K562 (cell line): ENCODE measurements at regions not wholly inside any gene's neighbourhood (a gene's known extent, or its start where the extent isn't known, plus 50 kb on each side); places are given as distances from the start of the nearest gene placed in this dataset.
A peak's percentile ranks its signal among the peaks of the same experiment; 100 is the strongest.

Source experiments
- ARID1B ChIP-seq: fragments of 450-650 bp; IDR thresholded peaks from 2 replicates; pipeline ENCODE4 v1.6.1; 2016; ENCODE audit warnings: antibody characterized with exemption, mild to moderate bottlenecking, inconsistent platforms
- CEBPB ChIP-seq: fragments of 450-650 bp; IDR thresholded peaks from 2 replicates; pipeline ENCODE4 v1.6.1; 2016; ENCODE audit warnings: missing genetic modification characterization, missing compliant biosample characterization
- CHD1 ChIP-seq: fragments of 200-600 bp; sonication (generic); IDR thresholded peaks from one replicate; pipeline ENCODE4 v1.6.1; 2012; ENCODE audit warnings: mild to moderate bottlenecking, moderate library complexity, low read length, inconsistent platforms
- EHMT2 ChIP-seq: fragments of 450-650 bp; IDR thresholded peaks from 2 replicates; pipeline ENCODE4 v1.6.1; 2018; ENCODE audit warnings: antibody characterized with exemption
- ETV5 ChIP-seq: sonication (generic); formaldehyde crosslinking; IDR thresholded peaks from 2 replicates; pipeline ENCODE4 v1.4.0; 2020; ENCODE audit warnings: low read depth, mild to moderate bottlenecking, missing genetic modification reagents
- EWSR1 ChIP-seq: fragments of 450-650 bp; IDR thresholded peaks from 2 replicates; pipeline ENCODE4 v1.6.1; 2018; ENCODE audit warnings: borderline replicate concordance, mild to moderate bottlenecking, low read depth, moderate library complexity; ENCODE audit not compliant: partially characterized antibody
- IRF9 ChIP-seq: fragments of 450-650 bp; IDR thresholded peaks from 2 replicates; pipeline ENCODE4 v1.6.1; 2016; ENCODE audit warnings: missing biosample characterization, missing genetic modification characterization
- NR3C1 ChIP-seq: sonication (generic); formaldehyde crosslinking; IDR thresholded peaks from 2 replicates; pipeline ENCODE4 v1.8.1; 2022; ENCODE audit warnings: missing genetic modification reagents
- SIN3A ChIP-seq, 2 experiments: fragments of 150-350 bp in 1 of 2; IDR thresholded peaks; 2 replicates each; pipeline ENCODE4 v1.6.1; 2011 to 2016; ENCODE audit warnings: borderline replicate concordance in 2 of 2, low read depth in 2 of 2, low read length in 2 of 2, mild to moderate bottlenecking in 2 of 2, moderate library complexity in 2 of 2; ENCODE audit not compliant: control insufficient read depth in 1 of 2
- SMAD3 ChIP-seq: fragments of 450-650 bp; formaldehyde crosslinking; conservative IDR thresholded peaks from 2 replicates; pipeline ENCODE4 v1.4.0; 2020; ENCODE audit warnings: mild to moderate bottlenecking
- SMARCA4 ChIP-seq: fragments of 450-650 bp; IDR thresholded peaks from 2 replicates; pipeline ENCODE4 v1.6.1; 2016
- SMARCB1 ChIP-seq: IDR thresholded peaks from 2 replicates; pipeline ENCODE4 v1.6.1; 2011; ENCODE audit warnings: improper control_type of control experiment, low read depth; ENCODE audit not compliant: insufficient read length
- THRAP3 ChIP-seq: fragments of 450-650 bp; IDR thresholded peaks from 2 replicates; pipeline ENCODE4 v1.6.1; 2016; ENCODE audit warnings: mild to moderate bottlenecking, inconsistent platforms, borderline replicate concordance
- ZBTB11 ChIP-seq, 3 experiments: fragments of 200-800 bp in 1 of 3; fragments of 250-450 bp in 1 of 3; fragments of 450-650 bp in 1 of 3; sonication (Bioruptor Pico) in 1 of 3; sonication (Bioruptor generic) in 1 of 3; formaldehyde crosslinking in 1 of 3; IDR thresholded peaks; 2 replicates each; pipeline versions ENCODE4 v1.6.1 to v1.8.0; 2016 to 2022; ENCODE audit warnings: mild to moderate bottlenecking in 2 of 3, missing genetic modification characterization in 2 of 3, missing compliant biosample characterization in 1 of 3, moderate library complexity in 1 of 3
- ZBTB12 ChIP-seq: fragments of 250-450 bp; sonication (Bioruptor Pico); IDR thresholded peaks from 2 replicates; pipeline ENCODE4 v1.4.0; 2020
- ZC3H4 ChIP-seq: sonication (generic); formaldehyde crosslinking; IDR thresholded peaks from 2 replicates; pipeline ENCODE4 v1.9.0; 2021; ENCODE audit warnings: missing genetic modification reagents, borderline replicate concordance
- ZFP30 ChIP-seq: fragments of 250-450 bp; sonication (Bioruptor Pico); IDR thresholded peaks from 2 replicates; pipeline ENCODE4 v1.8.0; 2022; ENCODE audit warnings: moderate library complexity, mild to moderate bottlenecking, inconsistent platforms, borderline replicate concordance
- ZFP91 ChIP-seq: sonication (generic); formaldehyde crosslinking; IDR thresholded peaks from 2 replicates; pipeline ENCODE4 v1.8.0; 2022; ENCODE audit warnings: mild to moderate bottlenecking, missing genetic modification reagents
- ZNF12 ChIP-seq: sonication (generic); formaldehyde crosslinking; IDR thresholded peaks from 2 replicates; pipeline ENCODE4 v1.4.0; 2020; ENCODE audit warnings: mild to moderate bottlenecking, missing genetic modification reagents
- ZNF146 ChIP-seq: IDR thresholded peaks from one replicate; pipeline ENCODE4 v1.6.1; 2018; ENCODE audit warnings: missing compliant biosample characterization; ENCODE audit not compliant: unreplicated experiment
- ZNF263 ChIP-seq: sonication (generic); formaldehyde crosslinking; IDR thresholded peaks from 2 replicates; pipeline ENCODE4 v1.8.0; 2022; ENCODE audit warnings: mild to moderate bottlenecking, missing genetic modification reagents, borderline replicate concordance
- ZNF41 ChIP-seq: fragments of 250-450 bp; sonication (Bioruptor Pico); conservative IDR thresholded peaks from 2 replicates; pipeline ENCODE4 v1.4.0; 2020; ENCODE audit warnings: mild to moderate bottlenecking
- ZNF766 ChIP-seq: fragments of 200-800 bp; sonication (Bioruptor generic); conservative IDR thresholded peaks from 2 replicates; pipeline ENCODE4 v1.6.1; 2016; ENCODE audit warnings: missing genetic modification characterization, missing compliant biosample characterization

GRCh38 chr14:100015251-100015655 lies 50.0 kb upstream of the EVL start (continued):
- TF ChIP-seq ZFP91: no peak
- TF ChIP-seq ZFP30 (CRISPR knock-in tag): no peak
- TF ChIP-seq ZNF41 (CRISPR knock-in tag): no peak
- TF ChIP-seq ZBTB11 (CRISPR knock-in tag; IDR thresholded peaks at IDR 0.05): no peak
- peak; percentile 19; the same call in 1 of the 2 replicates for TF ChIP-seq SMARCA4
- TF ChIP-seq ZNF766 (CRISPR knock-in tag): no peak
- TF ChIP-seq THRAP3: no peak
- TF ChIP-seq CHD1: no peak
- TF ChIP-seq IRF9 (tag): no peak
- no peak for TF ChIP-seq ZC3H4 (CRISPR knock-in tag)
- no peak for TF ChIP-seq ZNF12 (CRISPR knock-in tag)
- no peak for TF ChIP-seq NR3C1
- no peak for TF ChIP-seq SMAD3 (CRISPR knock-in tag)
- no peak for TF ChIP-seq EWSR1
- TF ChIP-seq ZNF146 (CRISPR knock-in tag): no peak
- TF ChIP-seq SMARCB1: no peak
- no peak for TF ChIP-seq SIN3A (IDR thresholded peaks at IDR 0.05; ENCODE audit: borderline replicate concordance in 2 of 2, control insufficient read depth in 1 of 2, low read depth in 2 of 2, low read length in 2 of 2)
- TF ChIP-seq ZBTB12 (CRISPR knock-in tag): no peak
- TF ChIP-seq CEBPB (tag): no peak
- TF ChIP-seq EHMT2: no peak
- 0 out of 2 replicates have a peak, but pooled peaks have one; percentile 13 for TF ChIP-seq ARID1B
- no peak for TF ChIP-seq ZNF263 (CRISPR knock-in tag)
- TF ChIP-seq ETV5 (CRISPR knock-in tag): no peak
